GM12878 (cell line): ENCODE measurements at regions not wholly inside any gene's neighbourhood (a gene's known extent, or its start where the extent isn't known, plus 50 kb on each side); places are given as distances from the start of the nearest gene placed in this dataset.

ENCODE experiments used
- BACH1 ChIP-seq: fragments of 450-650 bp; IDR thresholded peaks from 2 replicates; pipeline ENCODE4 v1.6.1; 2017; ENCODE audit warnings: mild to moderate bottlenecking, borderline replicate concordance
- BHLHE40 ChIP-seq, 2 experiments: fragments of 450-650 bp in 1 of 2; IDR thresholded peaks; 2 replicates each; pipeline ENCODE4 v1.6.1; 2011 to 2017; ENCODE audit warnings: low read depth in 2 of 2, borderline replicate concordance in 1 of 2, improper control_type of control experiment in 1 of 2, low read length in 1 of 2, mild to moderate bottlenecking in 1 of 2
- CBX5 ChIP-seq: sonication (generic); IDR thresholded peaks from 2 replicates; pipeline ENCODE4 v1.6.1; 2016; ENCODE audit warnings: low read depth, moderate library complexity, mild to moderate bottlenecking, inconsistent platforms
- CEBPB ChIP-seq, 2 experiments: fragments of 150-350 bp in 1 of 2; IDR thresholded peaks; 2 replicates each; pipeline ENCODE4 v1.6.1; 2012 to 2014; ENCODE audit warnings: low read depth in 2 of 2, low read length in 2 of 2, borderline replicate concordance in 1 of 2, inconsistent platforms in 1 of 2
- CHD1 ChIP-seq: IDR thresholded peaks from 2 replicates; pipeline ENCODE4 v1.6.1; 2012; ENCODE audit warnings: low read depth, low read length, improper control_type of control experiment
- IKZF1 ChIP-seq: fragments of 450-650 bp; conservative IDR thresholded peaks from 2 replicates; pipeline ENCODE4 v1.6.1; 2017; ENCODE audit warnings: antibody characterized with exemption, mild to moderate bottlenecking
- JUND ChIP-seq: IDR thresholded peaks from 2 replicates; pipeline ENCODE4 v1.6.1; 2012; ENCODE audit warnings: low read depth, mild to moderate bottlenecking, low read length, improper control_type of control experiment, moderate library complexity
- RAD51 ChIP-seq: fragments of 450-650 bp; IDR thresholded peaks from 2 replicates; pipeline ENCODE4 v1.6.1; 2016; ENCODE audit warnings: moderate library complexity, mild to moderate bottlenecking, inconsistent platforms
- RUNX3 ChIP-seq: IDR thresholded peaks from 2 replicates; pipeline ENCODE4 v1.6.1; 2012; ENCODE audit warnings: low read length, inconsistent platforms
- SMARCA5 ChIP-seq: fragments of 450-650 bp; IDR thresholded peaks from 2 replicates; pipeline ENCODE4 v1.6.1; 2017; ENCODE audit warnings: mild to moderate bottlenecking
- SUZ12 ChIP-seq: fragments of 200-600 bp; sonication (generic); IDR thresholded peaks from one replicate; pipeline ENCODE4 v1.6.1; 2018; ENCODE audit warnings: antibody characterized with exemption, mild to moderate bottlenecking; ENCODE audit not compliant: unreplicated experiment
- TF ChIP-seq, protein P1 (sequence below): IDR thresholded peaks from 2 replicates; pipeline ENCODE4 v1.6.1; 2012; ENCODE audit warnings: mild to moderate bottlenecking, low read depth, low read length
- TF ChIP-seq, protein P2 (sequence below): IDR thresholded peaks from 2 replicates; pipeline ENCODE4 v1.6.1; 2012; ENCODE audit warnings: low read length, inconsistent platforms
- TF ChIP-seq, protein P3 (sequence below): fragments of 450-650 bp; formaldehyde crosslinking; IDR thresholded peaks from 2 replicates; pipeline ENCODE4 v1.4.0; 2020; ENCODE audit warnings: mild to moderate bottlenecking, moderate library complexity
- TF ChIP-seq, protein P4 (sequence below): fragments of 450-650 bp; IDR thresholded peaks from 2 replicates; pipeline ENCODE4 v1.6.1; 2017; ENCODE audit warnings: antibody characterized with exemption, mild to moderate bottlenecking, moderate library complexity
- TF ChIP-seq, protein P5 (sequence below): fragments of 450-650 bp; IDR thresholded peaks from 2 replicates; pipeline ENCODE4 v1.6.1; 2014; ENCODE audit warnings: mild to moderate bottlenecking
- TF ChIP-seq, protein P6 (sequence below): IDR thresholded peaks from 2 replicates; pipeline ENCODE4 v1.6.1; 2011; ENCODE audit warnings: low read depth, low read length, improper control_type of control experiment, borderline replicate concordance

DNA sequence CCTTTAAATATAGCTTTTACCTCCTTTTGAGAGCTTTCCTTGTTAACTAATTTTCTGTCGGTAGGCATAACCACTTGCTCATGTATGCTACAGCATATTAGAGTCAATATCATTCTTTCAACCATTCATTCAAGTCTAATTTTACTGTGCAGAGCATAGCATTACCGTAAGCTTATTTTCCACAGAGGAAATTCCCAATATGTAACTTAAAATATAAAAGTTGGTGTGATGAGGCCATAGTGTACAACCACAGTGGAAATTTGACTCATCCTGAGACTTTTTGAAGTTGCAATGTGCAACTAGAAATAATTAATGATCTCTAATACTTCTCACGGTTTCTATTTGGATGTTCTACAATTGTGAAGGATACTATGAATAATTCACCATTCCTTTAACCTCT, 80.6 kb upstream of the KLF6 start (continued):
- no peak for TF ChIP-seq JUND
- peak; percentile 82 for TF ChIP-seq RUNX3
- no peak for TF ChIP-seq CHD1
- TF ChIP-seq CEBPB (IDR thresholded peaks at IDR 0.05; ENCODE audit: borderline replicate concordance in 1 of 2, low read depth in 2 of 2, low read length in 2 of 2), result no peak
- TF ChIP-seq SUZ12, result no peak
- peak; percentile 29; the same call in 1 of the 2 replicates for TF ChIP-seq BACH1
- TF ChIP-seq, protein P1, sequence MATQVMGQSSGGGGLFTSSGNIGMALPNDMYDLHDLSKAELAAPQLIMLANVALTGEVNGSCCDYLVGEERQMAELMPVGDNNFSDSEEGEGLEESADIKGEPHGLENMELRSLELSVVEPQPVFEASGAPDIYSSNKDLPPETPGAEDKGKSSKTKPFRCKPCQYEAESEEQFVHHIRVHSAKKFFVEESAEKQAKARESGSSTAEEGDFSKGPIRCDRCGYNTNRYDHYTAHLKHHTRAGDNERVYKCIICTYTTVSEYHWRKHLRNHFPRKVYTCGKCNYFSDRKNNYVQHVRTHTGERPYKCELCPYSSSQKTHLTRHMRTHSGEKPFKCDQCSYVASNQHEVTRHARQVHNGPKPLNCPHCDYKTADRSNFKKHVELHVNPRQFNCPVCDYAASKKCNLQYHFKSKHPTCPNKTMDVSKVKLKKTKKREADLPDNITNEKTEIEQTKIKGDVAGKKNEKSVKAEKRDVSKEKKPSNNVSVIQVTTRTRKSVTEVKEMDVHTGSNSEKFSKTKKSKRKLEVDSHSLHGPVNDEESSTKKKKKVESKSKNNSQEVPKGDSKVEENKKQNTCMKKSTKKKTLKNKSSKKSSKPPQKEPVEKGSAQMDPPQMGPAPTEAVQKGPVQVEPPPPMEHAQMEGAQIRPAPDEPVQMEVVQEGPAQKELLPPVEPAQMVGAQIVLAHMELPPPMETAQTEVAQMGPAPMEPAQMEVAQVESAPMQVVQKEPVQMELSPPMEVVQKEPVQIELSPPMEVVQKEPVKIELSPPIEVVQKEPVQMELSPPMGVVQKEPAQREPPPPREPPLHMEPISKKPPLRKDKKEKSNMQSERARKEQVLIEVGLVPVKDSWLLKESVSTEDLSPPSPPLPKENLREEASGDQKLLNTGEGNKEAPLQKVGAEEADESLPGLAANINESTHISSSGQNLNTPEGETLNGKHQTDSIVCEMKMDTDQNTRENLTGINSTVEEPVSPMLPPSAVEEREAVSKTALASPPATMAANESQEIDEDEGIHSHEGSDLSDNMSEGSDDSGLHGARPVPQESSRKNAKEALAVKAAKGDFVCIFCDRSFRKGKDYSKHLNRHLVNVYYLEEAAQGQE, result no peak
- TF ChIP-seq, protein P2, sequence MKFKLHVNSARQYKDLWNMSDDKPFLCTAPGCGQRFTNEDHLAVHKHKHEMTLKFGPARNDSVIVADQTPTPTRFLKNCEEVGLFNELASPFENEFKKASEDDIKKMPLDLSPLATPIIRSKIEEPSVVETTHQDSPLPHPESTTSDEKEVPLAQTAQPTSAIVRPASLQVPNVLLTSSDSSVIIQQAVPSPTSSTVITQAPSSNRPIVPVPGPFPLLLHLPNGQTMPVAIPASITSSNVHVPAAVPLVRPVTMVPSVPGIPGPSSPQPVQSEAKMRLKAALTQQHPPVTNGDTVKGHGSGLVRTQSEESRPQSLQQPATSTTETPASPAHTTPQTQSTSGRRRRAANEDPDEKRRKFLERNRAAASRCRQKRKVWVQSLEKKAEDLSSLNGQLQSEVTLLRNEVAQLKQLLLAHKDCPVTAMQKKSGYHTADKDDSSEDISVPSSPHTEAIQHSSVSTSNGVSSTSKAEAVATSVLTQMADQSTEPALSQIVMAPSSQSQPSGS, result peak; percentile 61
- peak; percentile 90 for TF ChIP-seq IKZF1
- TF ChIP-seq, protein P3, sequence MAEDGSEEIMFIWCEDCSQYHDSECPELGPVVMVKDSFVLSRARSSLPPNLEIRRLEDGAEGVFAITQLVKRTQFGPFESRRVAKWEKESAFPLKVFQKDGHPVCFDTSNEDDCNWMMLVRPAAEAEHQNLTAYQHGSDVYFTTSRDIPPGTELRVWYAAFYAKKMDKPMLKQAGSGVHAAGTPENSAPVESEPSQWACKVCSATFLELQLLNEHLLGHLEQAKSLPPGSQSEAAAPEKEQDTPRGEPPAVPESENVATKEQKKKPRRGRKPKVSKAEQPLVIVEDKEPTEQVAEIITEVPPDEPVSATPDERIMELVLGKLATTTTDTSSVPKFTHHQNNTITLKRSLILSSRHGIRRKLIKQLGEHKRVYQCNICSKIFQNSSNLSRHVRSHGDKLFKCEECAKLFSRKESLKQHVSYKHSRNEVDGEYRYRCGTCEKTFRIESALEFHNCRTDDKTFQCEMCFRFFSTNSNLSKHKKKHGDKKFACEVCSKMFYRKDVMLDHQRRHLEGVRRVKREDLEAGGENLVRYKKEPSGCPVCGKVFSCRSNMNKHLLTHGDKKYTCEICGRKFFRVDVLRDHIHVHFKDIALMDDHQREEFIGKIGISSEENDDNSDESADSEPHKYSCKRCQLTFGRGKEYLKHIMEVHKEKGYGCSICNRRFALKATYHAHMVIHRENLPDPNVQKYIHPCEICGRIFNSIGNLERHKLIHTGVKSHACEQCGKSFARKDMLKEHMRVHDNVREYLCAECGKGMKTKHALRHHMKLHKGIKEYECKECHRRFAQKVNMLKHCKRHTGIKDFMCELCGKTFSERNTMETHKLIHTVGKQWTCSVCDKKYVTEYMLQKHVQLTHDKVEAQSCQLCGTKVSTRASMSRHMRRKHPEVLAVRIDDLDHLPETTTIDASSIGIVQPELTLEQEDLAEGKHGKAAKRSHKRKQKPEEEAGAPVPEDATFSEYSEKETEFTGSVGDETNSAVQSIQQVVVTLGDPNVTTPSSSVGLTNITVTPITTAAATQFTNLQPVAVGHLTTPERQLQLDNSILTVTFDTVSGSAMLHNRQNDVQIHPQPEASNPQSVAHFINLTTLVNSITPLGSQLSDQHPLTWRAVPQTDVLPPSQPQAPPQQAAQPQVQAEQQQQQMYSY, result no peak
- TF ChIP-seq CBX5, result no peak
- TF ChIP-seq, protein P4, sequence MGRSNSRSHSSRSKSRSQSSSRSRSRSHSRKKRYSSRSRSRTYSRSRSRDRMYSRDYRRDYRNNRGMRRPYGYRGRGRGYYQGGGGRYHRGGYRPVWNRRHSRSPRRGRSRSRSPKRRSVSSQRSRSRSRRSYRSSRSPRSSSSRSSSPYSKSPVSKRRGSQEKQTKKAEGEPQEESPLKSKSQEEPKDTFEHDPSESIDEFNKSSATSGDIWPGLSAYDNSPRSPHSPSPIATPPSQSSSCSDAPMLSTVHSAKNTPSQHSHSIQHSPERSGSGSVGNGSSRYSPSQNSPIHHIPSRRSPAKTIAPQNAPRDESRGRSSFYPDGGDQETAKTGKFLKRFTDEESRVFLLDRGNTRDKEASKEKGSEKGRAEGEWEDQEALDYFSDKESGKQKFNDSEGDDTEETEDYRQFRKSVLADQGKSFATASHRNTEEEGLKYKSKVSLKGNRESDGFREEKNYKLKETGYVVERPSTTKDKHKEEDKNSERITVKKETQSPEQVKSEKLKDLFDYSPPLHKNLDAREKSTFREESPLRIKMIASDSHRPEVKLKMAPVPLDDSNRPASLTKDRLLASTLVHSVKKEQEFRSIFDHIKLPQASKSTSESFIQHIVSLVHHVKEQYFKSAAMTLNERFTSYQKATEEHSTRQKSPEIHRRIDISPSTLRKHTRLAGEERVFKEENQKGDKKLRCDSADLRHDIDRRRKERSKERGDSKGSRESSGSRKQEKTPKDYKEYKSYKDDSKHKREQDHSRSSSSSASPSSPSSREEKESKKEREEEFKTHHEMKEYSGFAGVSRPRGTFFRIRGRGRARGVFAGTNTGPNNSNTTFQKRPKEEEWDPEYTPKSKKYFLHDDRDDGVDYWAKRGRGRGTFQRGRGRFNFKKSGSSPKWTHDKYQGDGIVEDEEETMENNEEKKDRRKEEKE, result no peak
- no peak for TF ChIP-seq RAD51
- no peak for TF ChIP-seq SMARCA5
- TF ChIP-seq, protein P5, sequence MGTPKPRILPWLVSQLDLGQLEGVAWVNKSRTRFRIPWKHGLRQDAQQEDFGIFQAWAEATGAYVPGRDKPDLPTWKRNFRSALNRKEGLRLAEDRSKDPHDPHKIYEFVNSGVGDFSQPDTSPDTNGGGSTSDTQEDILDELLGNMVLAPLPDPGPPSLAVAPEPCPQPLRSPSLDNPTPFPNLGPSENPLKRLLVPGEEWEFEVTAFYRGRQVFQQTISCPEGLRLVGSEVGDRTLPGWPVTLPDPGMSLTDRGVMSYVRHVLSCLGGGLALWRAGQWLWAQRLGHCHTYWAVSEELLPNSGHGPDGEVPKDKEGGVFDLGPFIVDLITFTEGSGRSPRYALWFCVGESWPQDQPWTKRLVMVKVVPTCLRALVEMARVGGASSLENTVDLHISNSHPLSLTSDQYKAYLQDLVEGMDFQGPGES, result no peak
- TF ChIP-seq, protein P6, sequence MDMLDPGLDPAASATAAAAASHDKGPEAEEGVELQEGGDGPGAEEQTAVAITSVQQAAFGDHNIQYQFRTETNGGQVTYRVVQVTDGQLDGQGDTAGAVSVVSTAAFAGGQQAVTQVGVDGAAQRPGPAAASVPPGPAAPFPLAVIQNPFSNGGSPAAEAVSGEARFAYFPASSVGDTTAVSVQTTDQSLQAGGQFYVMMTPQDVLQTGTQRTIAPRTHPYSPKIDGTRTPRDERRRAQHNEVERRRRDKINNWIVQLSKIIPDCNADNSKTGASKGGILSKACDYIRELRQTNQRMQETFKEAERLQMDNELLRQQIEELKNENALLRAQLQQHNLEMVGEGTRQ, result no peak
- TF ChIP-seq BHLHE40 (IDR thresholded peaks at IDR 0.05; ENCODE audit: borderline replicate concordance in 1 of 2, low read depth in 2 of 2, low read length in 1 of 2), result peak; percentile 22 to 56; a peak in 2 of 4 replicates
